Right forelimb (tissue), 1 donor: ENCODE measurements at regions not wholly inside any gene's neighbourhood (a gene's known extent, or its start where the extent isn't known, plus 50 kb on each side); places are given as distances from the start of the nearest gene placed in this dataset.

Experiments used
- DNase-seq: peaks from one replicate; pipeline ENCODE4 v3.0.0-alpha.2; 2018

GRCh38 chr5:73263001-73263710 lies 90.2 kb downstream of the TMEM174 start:
- DNase-seq = no peak

GRCh38 chr5:73256862-73257261 lies 83.9 kb downstream of the TMEM174 start:
- no peak for DNase-seq

GRCh38 chr5:73256462-73256861 lies 83.5 kb downstream of the TMEM174 start:
- DNase-seq = no peak

- no peak for DNase-seq
Observed at GRCh38 chr5:73256012-73256411, 83.0 kb downstream of the TMEM174 start.

- no peak for DNase-seq
Observed at GRCh38 chr5:73254642-73255041, 81.6 kb downstream of the TMEM174 start.

GRCh38 chr5:73253047-73253660 lies 80.2 kb downstream of the TMEM174 start:
- DNase-seq = no peak

- DNase-seq = no peak
Observed at GRCh38 chr5:73250645-73251044, 77.7 kb downstream of the TMEM174 start.

GRCh38 chr5:73242735-73243134 lies 69.7 kb downstream of the TMEM174 start:
- DNase-seq = no peak

GRCh38 chr5:73238873-73239272 lies 65.9 kb downstream of the TMEM174 start:
- no peak for DNase-seq

- DNase-seq = no peak
Observed at GRCh38 chr5:73236541-73237128, 63.6 kb downstream of the TMEM174 start.

- no peak for DNase-seq
Observed at GRCh38 chr5:73234204-73234555, 61.2 kb downstream of the TMEM174 start.

- no peak for DNase-seq
Observed at GRCh38 chr5:73233461-73234203, 60.6 kb downstream of the TMEM174 start.

- no peak for DNase-seq
Observed at GRCh38 chr5:73233053-73233460, 60.1 kb downstream of the TMEM174 start.

GRCh38 chr5:73232266-73233041 lies 59.5 kb downstream of the TMEM174 start:
- no peak for DNase-seq

GRCh38 chr5:73231246-73231778 lies 58.3 kb downstream of the TMEM174 start:
- DNase-seq = no peak

- no peak for DNase-seq
Observed at GRCh38 chr5:73230264-73231245, 57.6 kb downstream of the TMEM174 start.

GRCh38 chr5:73229271-73229670 lies 56.3 kb downstream of the TMEM174 start:
- no peak for DNase-seq

GRCh38 chr5:73228052-73228451 lies 55.1 kb downstream of the TMEM174 start:
- no peak for DNase-seq
